GM10248 (cell line): ENCODE measurements at regions not wholly inside any gene's neighbourhood (a gene's known extent, or its start where the extent isn't known, plus 50 kb on each side); places are given as distances from the start of the nearest gene placed in this dataset.

Experiments used
- CTCF ChIA-PET: fragments of 300-600 bp; sonication (Branson Sonifier 250); formaldehyde crosslinking; extraction: SDS; loops from one replicate; lab custom pipeline; 2021; ENCODE audit warnings: antibody characterized with exemption; lab: Yijun Ruan, JAX
- POLR2A ChIA-PET: fragments of 350-650 bp; sonication (Branson Sonifier 250); formaldehyde crosslinking; extraction: SDS; loops from one replicate; lab custom pipeline; 2020; ENCODE audit warnings: antibody characterized with exemption; lab: Yijun Ruan, JAX
- DNase-seq: peaks from one replicate; pipeline ENCODE4 v3.0.0; 2012; ENCODE audit errors: extremely low spot score
- TF ChIP-seq, protein P1 (sequence below): IDR thresholded peaks from 2 replicates; pipeline ENCODE4 v1.5.1; 2012; ENCODE audit warnings: mild to moderate bottlenecking, low read depth; ENCODE audit errors: extremely low read depth, missing control alignments, control extremely low read depth

DNA sequence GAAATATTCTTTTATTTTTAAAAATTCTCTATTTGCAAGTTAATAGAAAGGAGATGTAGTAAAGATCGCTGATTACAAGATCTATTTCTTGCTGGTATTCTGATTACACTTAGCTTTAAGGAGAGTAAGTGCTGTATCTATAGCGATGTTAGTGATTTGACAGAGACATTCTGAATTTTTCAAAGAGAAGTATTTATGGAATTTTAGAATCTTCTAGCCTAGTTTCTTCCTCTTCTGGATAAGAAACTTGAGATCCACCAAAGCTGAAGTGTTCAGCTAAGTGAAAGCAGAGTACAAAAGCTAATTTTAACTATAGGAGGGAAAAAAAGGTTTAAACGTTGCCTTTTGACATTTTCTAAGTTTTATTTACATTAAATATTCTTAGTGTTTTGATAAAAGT lies 72.1 kb upstream of the RARB start:
- CTCF ChIA-PET, result interaction anchor here (0.9 to 1.2 kb wide), 2 partner anchors 9 to 44 kb away, joined by 3 read pairs; no protein-coding TSS in a partner anchor
- POLR2A ChIA-PET, result no interaction called here
- DNase-seq, result no peak
- TF ChIP-seq, protein P1, sequence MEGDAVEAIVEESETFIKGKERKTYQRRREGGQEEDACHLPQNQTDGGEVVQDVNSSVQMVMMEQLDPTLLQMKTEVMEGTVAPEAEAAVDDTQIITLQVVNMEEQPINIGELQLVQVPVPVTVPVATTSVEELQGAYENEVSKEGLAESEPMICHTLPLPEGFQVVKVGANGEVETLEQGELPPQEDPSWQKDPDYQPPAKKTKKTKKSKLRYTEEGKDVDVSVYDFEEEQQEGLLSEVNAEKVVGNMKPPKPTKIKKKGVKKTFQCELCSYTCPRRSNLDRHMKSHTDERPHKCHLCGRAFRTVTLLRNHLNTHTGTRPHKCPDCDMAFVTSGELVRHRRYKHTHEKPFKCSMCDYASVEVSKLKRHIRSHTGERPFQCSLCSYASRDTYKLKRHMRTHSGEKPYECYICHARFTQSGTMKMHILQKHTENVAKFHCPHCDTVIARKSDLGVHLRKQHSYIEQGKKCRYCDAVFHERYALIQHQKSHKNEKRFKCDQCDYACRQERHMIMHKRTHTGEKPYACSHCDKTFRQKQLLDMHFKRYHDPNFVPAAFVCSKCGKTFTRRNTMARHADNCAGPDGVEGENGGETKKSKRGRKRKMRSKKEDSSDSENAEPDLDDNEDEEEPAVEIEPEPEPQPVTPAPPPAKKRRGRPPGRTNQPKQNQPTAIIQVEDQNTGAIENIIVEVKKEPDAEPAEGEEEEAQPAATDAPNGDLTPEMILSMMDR, result no peak

DNA sequence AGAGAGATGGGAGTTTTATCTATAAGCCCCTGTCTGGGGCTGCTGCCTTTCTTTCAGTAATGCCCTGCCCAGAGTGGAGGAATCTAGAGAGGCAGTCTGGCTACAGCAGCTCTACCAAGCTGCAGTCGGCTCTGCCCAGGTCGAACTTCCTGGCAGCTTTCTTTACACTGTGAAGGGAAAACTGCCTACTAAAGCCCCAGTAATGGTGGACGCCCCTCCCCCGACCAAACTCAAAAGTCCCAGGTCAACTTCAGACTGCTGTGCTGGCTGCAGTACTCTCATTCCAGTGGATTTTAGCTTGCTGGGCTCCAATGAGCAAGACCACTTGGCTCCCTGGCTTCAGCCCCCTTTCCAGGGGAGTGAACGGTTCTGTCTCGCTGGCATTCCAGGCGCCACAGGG lies 65.9 kb upstream of the RARB start:
- ChIA-PET POLR2A (no interaction called here), CTCF (no interaction called here)
- no peak for DNase-seq
- TF ChIP-seq, protein P1, result no peak

DNA sequence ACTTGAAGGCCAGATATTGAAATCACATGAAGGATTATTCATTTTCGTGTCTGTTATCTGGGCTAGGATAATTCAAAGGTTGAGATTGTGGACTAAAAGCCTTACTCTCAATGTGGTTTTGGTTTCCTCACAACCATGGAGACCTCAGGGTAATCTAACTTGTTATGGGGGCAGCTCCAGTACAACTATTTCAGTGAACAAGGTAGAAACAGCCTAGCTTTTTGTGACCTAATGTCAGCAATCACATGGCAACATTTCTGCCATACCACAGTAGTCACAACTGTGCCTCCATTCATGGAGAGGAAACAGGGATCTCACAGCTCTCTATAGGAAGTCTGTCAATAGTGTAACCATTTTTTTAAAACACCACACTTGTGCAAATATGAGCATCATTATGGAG lies 62.4 kb upstream of the RARB start:
- DNase-seq, result no peak
- ChIA-PET CTCF (interaction anchor here (0.6 to 1.0 kb wide), 2 partner anchors 10 to 13 kb away, joined by 3 read pairs; no protein-coding TSS in a partner anchor), POLR2A (no interaction called here)
- TF ChIP-seq, protein P1, result no peak

DNA sequence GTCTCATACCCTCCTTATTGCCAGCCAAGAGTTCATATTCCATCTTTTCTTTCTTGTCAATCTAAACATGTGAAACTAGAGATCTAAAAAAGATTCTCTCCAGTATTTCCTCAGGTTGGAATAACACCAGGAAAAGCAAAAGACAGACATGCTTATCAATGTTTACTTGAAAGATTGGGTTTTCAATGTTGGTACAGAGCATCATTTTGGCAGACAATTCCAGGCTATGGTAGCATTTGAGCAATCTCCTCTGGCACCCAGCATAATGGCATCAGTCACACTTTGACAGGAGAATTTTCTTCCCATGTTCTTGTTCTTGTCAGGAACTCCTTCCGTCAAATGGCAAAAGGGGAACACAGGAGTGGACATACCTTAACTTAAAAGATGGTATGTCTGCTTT lies 61.0 kb upstream of the RARB start:
- POLR2A ChIA-PET, result no interaction called here
- CTCF ChIA-PET, result interaction anchor here (1.2 kb wide), 1 partner anchor 12 kb away, joined by 3 read pairs; no protein-coding TSS in a partner anchor
- TF ChIP-seq, protein P1, result no peak
- DNase-seq, result no peak

DNA sequence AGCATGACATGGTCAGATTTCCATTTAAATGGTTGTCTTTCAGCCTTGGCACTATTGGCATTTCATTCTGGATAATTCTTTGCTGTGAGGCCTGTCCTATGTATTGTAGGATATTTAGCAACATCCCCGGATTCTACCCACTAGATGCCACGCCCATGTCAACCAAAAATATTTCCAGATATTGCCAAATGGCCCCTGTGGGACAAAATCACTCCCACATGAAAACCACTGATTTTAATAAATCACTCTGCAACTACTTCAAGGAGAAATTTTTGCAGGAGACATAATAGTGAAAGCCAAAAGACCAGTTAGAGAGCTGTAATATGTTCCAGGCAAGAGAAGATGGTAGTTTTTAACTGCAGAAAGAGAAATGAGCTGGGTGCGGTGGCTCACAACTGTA lies 55.9 kb upstream of the RARB start:
- ChIA-PET CTCF (interaction anchor here (1.2 kb wide), 1 partner anchor 8 kb away, joined by 3 read pairs; no protein-coding TSS in a partner anchor), POLR2A (no interaction called here)
- no peak for DNase-seq
- TF ChIP-seq, protein P1, result no peak

DNA sequence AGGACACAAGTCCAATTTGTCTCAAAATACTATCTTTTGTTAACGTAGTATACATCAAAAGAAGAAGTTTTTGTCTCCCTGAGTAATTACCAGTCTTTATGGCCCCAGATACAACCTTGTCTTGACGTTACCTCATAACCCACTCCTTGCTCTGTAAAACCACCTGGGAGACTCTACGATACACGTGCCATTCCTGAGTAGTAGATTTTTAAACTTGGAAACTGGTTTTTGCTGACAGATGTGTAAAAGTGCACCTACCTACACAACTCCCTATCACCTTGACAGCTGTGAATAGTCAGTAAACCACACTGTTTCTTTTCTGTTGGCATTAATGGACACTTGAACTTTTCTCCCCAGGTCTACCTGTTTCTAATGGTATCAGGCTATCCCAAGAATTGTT lies 51.7 kb upstream of the RARB start:
- TF ChIP-seq, protein P1, result no peak
- no peak for DNase-seq
- ChIA-PET CTCF (no interaction called here), POLR2A (no interaction called here)
